ENCODE measurements at regions not wholly inside any gene's neighbourhood (a gene's known extent, or its start where the extent isn't known, plus 50 kb on each side); places are given as distances from the start of the nearest gene placed in this dataset.

DNA sequence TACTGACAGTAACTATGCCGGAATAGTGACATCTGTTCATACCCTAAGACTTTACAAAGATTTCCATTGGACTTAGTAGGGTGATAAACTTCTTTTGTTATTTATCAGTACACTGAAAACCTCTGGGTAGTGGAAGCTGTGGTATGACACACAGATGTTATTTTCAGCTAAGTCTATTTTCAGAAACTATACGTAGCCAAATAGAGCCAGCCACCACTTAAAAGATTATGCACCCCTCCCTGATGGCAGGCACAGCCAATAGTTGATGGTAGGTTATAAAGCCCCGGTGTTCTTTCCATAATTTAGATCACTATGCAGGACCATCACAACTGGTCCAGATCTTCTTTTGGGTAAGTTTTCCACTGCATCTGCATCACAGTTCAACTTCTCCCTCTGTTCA, 1603.2 kb upstream of the PABPC4L start:
- no peak for DNase-seq
- Histone ChIP-seq H3K9me3 (replicated peaks) (no peaks in the 10 kb centered on the region), H3K36me3 (no peaks in the 10 kb centered on the region), H3K4me3 (no peak overlapping the region), H3K27me3 (ENCODE audit: low read depth) (no peaks in the 10 kb centered on the region), H3K27ac (replicated peaks) (no peak overlapping the region), H3K4me1 (no peaks in the 10 kb centered on the region)
- TF ChIP-seq, protein P1, sequence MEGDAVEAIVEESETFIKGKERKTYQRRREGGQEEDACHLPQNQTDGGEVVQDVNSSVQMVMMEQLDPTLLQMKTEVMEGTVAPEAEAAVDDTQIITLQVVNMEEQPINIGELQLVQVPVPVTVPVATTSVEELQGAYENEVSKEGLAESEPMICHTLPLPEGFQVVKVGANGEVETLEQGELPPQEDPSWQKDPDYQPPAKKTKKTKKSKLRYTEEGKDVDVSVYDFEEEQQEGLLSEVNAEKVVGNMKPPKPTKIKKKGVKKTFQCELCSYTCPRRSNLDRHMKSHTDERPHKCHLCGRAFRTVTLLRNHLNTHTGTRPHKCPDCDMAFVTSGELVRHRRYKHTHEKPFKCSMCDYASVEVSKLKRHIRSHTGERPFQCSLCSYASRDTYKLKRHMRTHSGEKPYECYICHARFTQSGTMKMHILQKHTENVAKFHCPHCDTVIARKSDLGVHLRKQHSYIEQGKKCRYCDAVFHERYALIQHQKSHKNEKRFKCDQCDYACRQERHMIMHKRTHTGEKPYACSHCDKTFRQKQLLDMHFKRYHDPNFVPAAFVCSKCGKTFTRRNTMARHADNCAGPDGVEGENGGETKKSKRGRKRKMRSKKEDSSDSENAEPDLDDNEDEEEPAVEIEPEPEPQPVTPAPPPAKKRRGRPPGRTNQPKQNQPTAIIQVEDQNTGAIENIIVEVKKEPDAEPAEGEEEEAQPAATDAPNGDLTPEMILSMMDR (IDR thresholded peaks at IDR 0.05; ENCODE audit: borderline replicate concordance) = no peak
- intact Hi-C loops (cut with micrococcal nuclease) = no loop called here

DNA sequence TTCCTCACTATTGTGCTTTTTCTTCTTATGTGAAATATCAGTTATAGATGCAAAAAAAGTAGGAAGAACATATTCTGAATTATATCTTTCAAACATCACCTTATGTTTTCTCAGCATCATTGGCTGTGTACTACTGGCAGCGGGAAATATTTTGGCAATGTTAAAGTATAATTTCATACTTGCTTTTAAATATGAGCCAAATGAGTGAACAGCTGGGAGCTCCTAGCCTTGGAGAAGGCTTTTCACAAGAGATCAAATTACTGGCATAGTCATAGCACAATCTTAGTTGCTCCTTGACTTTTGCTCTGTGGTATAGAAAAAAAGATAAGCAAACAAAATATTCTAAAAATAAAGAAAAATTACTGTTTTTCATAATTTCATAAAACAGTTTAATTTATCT, 1575.8 kb upstream of the PABPC4L start:
- Histone ChIP-seq H3K27ac (replicated peaks) (no peak overlapping the region), H3K9me3 (replicated peaks) (peaks cover 38% of the 10 kb centered on the region), H3K4me3 (no peak overlapping the region), H3K4me1 (no peaks in the 10 kb centered on the region), H3K27me3 (ENCODE audit: low read depth) (no peaks in the 10 kb centered on the region), H3K36me3 (no peaks in the 10 kb centered on the region)
- TF ChIP-seq, protein P1 (IDR thresholded peaks at IDR 0.05; ENCODE audit: borderline replicate concordance) = no peak
- DNase-seq = no peak
- intact Hi-C loops (cut with micrococcal nuclease) = no loop called here

DNA sequence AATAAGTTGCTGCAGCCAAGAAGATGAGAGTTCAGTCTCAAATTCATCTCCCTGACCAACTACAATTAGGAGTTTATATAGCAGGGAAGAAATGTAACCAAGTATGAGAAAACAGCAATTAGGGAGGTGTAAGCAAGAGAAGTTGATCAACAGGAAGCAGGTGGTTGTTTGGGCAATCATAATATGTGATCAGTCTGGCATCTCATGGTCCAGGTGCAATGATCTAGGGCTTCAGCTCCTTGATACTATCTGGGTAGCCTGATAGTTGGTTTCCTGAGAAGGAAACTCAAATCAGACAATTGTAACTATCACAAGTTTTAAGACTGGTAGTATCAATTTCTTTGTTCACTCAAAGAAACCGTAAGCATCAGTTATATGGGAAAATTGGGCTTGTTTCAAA, 1574.3 kb upstream of the PABPC4L start:
- Histone ChIP-seq H3K9me3 (replicated peaks) (peaks cover 40% of the 10 kb centered on the region), H3K27ac (replicated peaks) (no peak overlapping the region), H3K27me3 (ENCODE audit: low read depth) (no peaks in the 10 kb centered on the region), H3K4me3 (no peak overlapping the region), H3K36me3 (no peaks in the 10 kb centered on the region), H3K4me1 (no peaks in the 10 kb centered on the region)
- TF ChIP-seq, protein P1 (IDR thresholded peaks at IDR 0.05; ENCODE audit: borderline replicate concordance) = no peak
- no peak for DNase-seq
- intact Hi-C loops (cut with micrococcal nuclease) = no loop called here

DNA sequence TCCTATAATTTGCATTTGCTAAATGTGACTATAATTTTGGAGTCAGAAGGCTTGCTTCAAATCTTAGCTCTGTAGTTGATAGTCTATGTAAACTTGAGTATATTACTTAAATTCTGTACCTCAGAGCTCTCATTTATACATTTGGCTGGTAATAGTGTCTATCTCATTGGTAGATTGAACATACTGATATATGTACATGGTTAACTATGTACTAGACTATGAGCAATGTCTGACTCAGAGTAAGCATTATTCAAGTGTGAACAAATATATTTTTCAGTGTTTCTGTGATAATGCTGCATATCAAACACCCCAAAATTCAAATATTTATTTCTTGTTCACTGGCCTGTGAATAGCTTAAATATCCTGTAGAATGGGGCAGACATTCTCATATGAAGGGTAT, 1568.9 kb upstream of the PABPC4L start:
- Histone ChIP-seq H3K9me3 (replicated peaks) (peaks cover 50% of the 10 kb centered on the region), H3K27me3 (ENCODE audit: low read depth) (no peaks in the 10 kb centered on the region), H3K27ac (replicated peaks) (no peak overlapping the region), H3K4me3 (no peak overlapping the region), H3K36me3 (no peaks in the 10 kb centered on the region), H3K4me1 (no peaks in the 10 kb centered on the region)
- TF ChIP-seq, protein P1 (IDR thresholded peaks at IDR 0.05; ENCODE audit: borderline replicate concordance) = no peak
- intact Hi-C loops (cut with micrococcal nuclease) = no loop called here
- no peak for DNase-seq

DNA sequence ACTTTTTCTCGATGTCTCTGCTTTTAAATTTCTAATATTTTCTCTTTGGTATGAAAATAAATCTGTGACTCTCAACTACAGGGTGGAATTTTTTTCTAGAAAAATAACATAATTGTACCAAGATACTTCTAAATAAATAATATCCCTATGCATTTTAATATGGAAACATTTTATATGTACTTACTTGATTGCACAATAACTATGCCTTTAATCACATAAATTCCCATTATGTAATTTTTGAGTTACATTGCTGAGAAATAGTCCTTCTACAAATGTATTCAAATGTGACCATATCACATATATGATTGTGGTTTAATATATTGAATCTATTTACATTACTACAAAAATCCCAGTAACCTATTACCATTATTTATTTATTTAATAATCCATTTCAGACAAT, 1543.3 kb upstream of the PABPC4L start:
- TF ChIP-seq, protein P1 (IDR thresholded peaks at IDR 0.05; ENCODE audit: borderline replicate concordance) = no peak
- H3K36me3 ChIP-seq = no peaks in the 10 kb centered on the region
- intact Hi-C loops (cut with micrococcal nuclease) = no loop called here
- DNase-seq = no peak
- H3K27ac ChIP-seq (replicated peaks) = no peak overlapping the region
- peaks cover 20% of the 10 kb centered on the region for H3K9me3 ChIP-seq (replicated peaks)
- no peaks in the 10 kb centered on the region for H3K27me3 ChIP-seq (ENCODE audit: low read depth)
- H3K4me1 ChIP-seq = no peaks in the 10 kb centered on the region
- H3K4me3 ChIP-seq = no peak overlapping the region

DNA sequence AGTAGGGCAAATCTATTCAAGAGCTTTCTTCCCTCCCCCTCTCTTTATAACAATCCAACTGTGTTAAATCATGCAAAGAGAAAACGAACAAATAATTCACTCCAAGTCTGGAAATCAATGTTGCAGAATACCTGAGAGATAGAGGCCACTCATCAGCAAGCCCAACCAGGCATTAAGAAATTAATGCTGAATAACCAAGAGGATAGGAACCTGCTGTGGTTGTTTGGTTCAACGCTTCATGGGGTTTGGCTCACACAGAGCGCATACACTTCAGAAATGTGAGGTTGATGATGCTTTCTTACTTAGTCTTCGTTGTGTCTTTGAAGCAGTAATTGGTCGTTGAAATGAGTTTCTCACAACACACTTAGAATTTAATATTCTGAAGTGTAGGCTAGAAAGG, 1540.0 kb upstream of the PABPC4L start:
- no peak for DNase-seq
- intact Hi-C loops (cut with micrococcal nuclease) = no loop called here
- TF ChIP-seq, protein P1 (IDR thresholded peaks at IDR 0.05; ENCODE audit: borderline replicate concordance) = no peak
- peaks cover 6% of the 10 kb centered on the region for H3K9me3 ChIP-seq (replicated peaks)
- H3K4me3 ChIP-seq = no peak overlapping the region
- no peaks in the 10 kb centered on the region for H3K4me1 ChIP-seq
- no peak overlapping the region for H3K27ac ChIP-seq (replicated peaks)
- no peaks in the 10 kb centered on the region for H3K36me3 ChIP-seq
- H3K27me3 ChIP-seq (ENCODE audit: low read depth) = no peaks in the 10 kb centered on the region
